Activated T-cell treated with anti-CD3 and anti-CD28 coated beads, Interleukin-2, amount 50 U/mL, for 72 hours (primary cell): ENCODE measurements at regions not wholly inside any gene's neighbourhood (a gene's known extent, or its start where the extent isn't known, plus 50 kb on each side); places are given as distances from the start of the nearest gene placed in this dataset.
A peak's percentile ranks its signal among the peaks of the same experiment; 100 is the strongest.
"Not testable (repeated sequence)": the region's sequence is repeated elsewhere in the genome, so short reads cannot be mapped to it uniquely, and the experiment has no call there.

Experiments
- ATAC-seq, 2 donors: fragments of 150-1000 bp; cut with Tn5 transposase; replicated peaks in 1 of 2; 2 replicates each; pipeline ENCODE4 v1.10.0; 2021; ENCODE audit warnings: moderate library complexity in 2 of 2, mild to moderate bottlenecking in 1 of 2
- DNase-seq, 2 donors: peaks; one replicate each; pipeline ENCODE4 v3.0.0; 2021 to 2022; ENCODE audit warnings: mixed read lengths in 1 of 2
- H3K27ac Mint-ChIP-seq: one replicate; pipeline ENCODE4 v1.8.0; 2022; ENCODE audit warnings: mild to moderate bottlenecking, moderate library complexity, mixed read lengths
- H3K27me3 Mint-ChIP-seq: one replicate; pipeline ENCODE4 v1.8.0; 2022; ENCODE audit warnings: low read depth, mixed read lengths
- H3K36me3 Mint-ChIP-seq, 2 donors: one replicate each; pipeline ENCODE4 v1.8.0; 2022; ENCODE audit warnings: mixed read lengths in 2 of 2, mild to moderate bottlenecking in 1 of 2; ENCODE audit not compliant: insufficient read depth in 2 of 2
- H3K4me1 Mint-ChIP-seq: one replicate; pipeline ENCODE4 v1.8.0; 2022; ENCODE audit warnings: low read depth, mixed read lengths
- H3K4me3 Mint-ChIP-seq, 2 donors: one replicate each; pipeline ENCODE4 v1.8.0; 2022; ENCODE audit warnings: mild to moderate bottlenecking in 2 of 2, mixed read lengths in 2 of 2, moderate library complexity in 2 of 2
- H3K9me3 Mint-ChIP-seq, 2 donors: one replicate each; pipeline ENCODE4 v1.8.0; 2022; ENCODE audit warnings: mixed read lengths in 2 of 2

GRCh38 chr14:106380740-106381139 lies 854.4 kb downstream of the TMEM121 start:
- Mint-ChIP-seq H3K4me1 (peaks cover 9% of the 10 kb centered on the region), H3K9me3 (no peaks in the 10 kb centered on the region), H3K36me3 (no peaks in the 10 kb centered on the region), H3K27me3 (peaks cover 17% of the 10 kb centered on the region), H3K4me3 (no peak overlapping the region), H3K27ac (no peak overlapping the region)
- peak in 1 of 2 donors; percentile 55 for ATAC-seq
- no peak for DNase-seq

GRCh38 chr14:106389186-106389585 lies 862.8 kb downstream of the TMEM121 start:
- peaks cover 11% of the 10 kb centered on the region for H3K27me3 Mint-ChIP-seq
- ATAC-seq, result not testable (repeated sequence)

GRCh38 chr14:106390401-106390800 lies 864.0 kb downstream of the TMEM121 start:
- H3K4me1 Mint-ChIP-seq, result peaks cover 36% of the 10 kb centered on the region
- H3K27ac Mint-ChIP-seq, result no peak overlapping the region
- H3K27me3 Mint-ChIP-seq, result peaks cover 11% of the 10 kb centered on the region
- ATAC-seq, result no peak
- no peak for DNase-seq
- no peaks in the 10 kb centered on the region for H3K9me3 Mint-ChIP-seq
- no peak overlapping the region for H3K4me3 Mint-ChIP-seq
- H3K36me3 Mint-ChIP-seq, result no peaks in the 10 kb centered on the region

More at GRCh38 chr14:106389186-106389585, 862.8 kb downstream of the TMEM121 start:
- peak in 1 of 2 donors; percentile 17 for DNase-seq
- not testable (repeated sequence) for H3K9me3 Mint-ChIP-seq, H3K36me3 Mint-ChIP-seq, H3K4me3 Mint-ChIP-seq, H3K27ac Mint-ChIP-seq
- peaks cover 29% of the 10 kb centered on the region for H3K4me1 Mint-ChIP-seq

- Mint-ChIP-seq H3K9me3 (no peaks in the 10 kb centered on the region), H3K27me3 (peaks cover 11% of the 10 kb centered on the region), H3K4me3 (no peak overlapping the region), H3K36me3 (no peaks in the 10 kb centered on the region), H3K4me1 (peaks cover 41% of the 10 kb centered on the region), H3K27ac (no peak overlapping the region)
- no peak for DNase-seq
- ATAC-seq, result no peak
These were observed 864.6 kb downstream of the TMEM121 start for GRCh38 chr14:106390947-106391346.

GRCh38 chr14:106393742-106394141 lies 867.4 kb downstream of the TMEM121 start:
- peaks cover 59% of the 10 kb centered on the region for H3K4me1 Mint-ChIP-seq

GRCh38 chr14:106395456-106396050 lies 869.2 kb downstream of the TMEM121 start:
- ATAC-seq, result peak; percentile 83 to 90

More at GRCh38 chr14:106393742-106394141, 867.4 kb downstream of the TMEM121 start:
- DNase-seq, result no peak
- H3K4me3 Mint-ChIP-seq, result no peak overlapping the region
- peaks cover 11% of the 10 kb centered on the region for H3K27me3 Mint-ChIP-seq
- H3K27ac Mint-ChIP-seq, result no peak overlapping the region
- H3K36me3 Mint-ChIP-seq, result no peaks in the 10 kb centered on the region
- H3K9me3 Mint-ChIP-seq, result no peaks in the 10 kb centered on the region
- ATAC-seq, result no peak

GRCh38 chr14:106396999-106397398 lies 870.6 kb downstream of the TMEM121 start:
- Mint-ChIP-seq H3K27me3 (no peaks in the 10 kb centered on the region), H3K9me3 (no peaks in the 10 kb centered on the region), H3K36me3 (no peaks in the 10 kb centered on the region), H3K4me3 (peak overlapping the region; percentile 48 to 66), H3K27ac (no peak overlapping the region), H3K4me1 (peaks cover 37% of the 10 kb centered on the region)
- ATAC-seq, result no peak
- DNase-seq, result no peak

More at GRCh38 chr14:106395456-106396050, 869.2 kb downstream of the TMEM121 start:
- Mint-ChIP-seq H3K27ac (peak overlapping the region; percentile 61), H3K4me3 (peak overlapping the region; percentile 68 to 86), H3K27me3 (peaks cover 7% of the 10 kb centered on the region), H3K36me3 (no peaks in the 10 kb centered on the region), H3K9me3 (no peaks in the 10 kb centered on the region), H3K4me1 (peaks cover 44% of the 10 kb centered on the region)
- DNase-seq, result peak; percentile 48 to 56

GRCh38 chr14:106398931-106399331 lies 872.5 kb downstream of the TMEM121 start:
- Mint-ChIP-seq H3K4me1 (peaks cover 33% of the 10 kb centered on the region), H3K4me3 (peak overlapping the region; percentile 49 to 70)
- ATAC-seq, result peak; percentile 6 to 72
- not testable (repeated sequence) for H3K9me3 Mint-ChIP-seq, H3K27me3 Mint-ChIP-seq, H3K27ac Mint-ChIP-seq, H3K36me3 Mint-ChIP-seq
- peak in 1 of 2 donors; percentile 67 for DNase-seq

GRCh38 chr14:106401316-106401715 lies 874.9 kb downstream of the TMEM121 start:
- H3K4me1 Mint-ChIP-seq, result peaks cover 16% of the 10 kb centered on the region
- not testable (repeated sequence) for H3K4me3 Mint-ChIP-seq, H3K36me3 Mint-ChIP-seq, H3K27me3 Mint-ChIP-seq, DNase-seq, H3K9me3 Mint-ChIP-seq, H3K27ac Mint-ChIP-seq, ATAC-seq

GRCh38 chr14:106410229-106410628 lies 883.8 kb downstream of the TMEM121 start:
- H3K36me3 Mint-ChIP-seq, H3K27ac Mint-ChIP-seq, H3K4me1 Mint-ChIP-seq, H3K4me3 Mint-ChIP-seq, H3K9me3 Mint-ChIP-seq, H3K27me3 Mint-ChIP-seq: not testable (repeated sequence)
- ATAC-seq (peak; percentile 39 to 43), DNase-seq (peak; percentile 59 to 65)

- H3K4me3 Mint-ChIP-seq, result no peak overlapping the region
- H3K36me3 Mint-ChIP-seq, result no peaks in the 10 kb centered on the region
- H3K27ac Mint-ChIP-seq, result no peak overlapping the region
- H3K9me3 Mint-ChIP-seq, result no peaks in the 10 kb centered on the region
- peaks cover 24% of the 10 kb centered on the region for H3K4me1 Mint-ChIP-seq
- DNase-seq, result no peak
- no peak for ATAC-seq
- peaks cover 15% of the 10 kb centered on the region for H3K27me3 Mint-ChIP-seq
These were observed 888.1 kb downstream of the TMEM121 start for GRCh38 chr14:106414464-106414863.

GRCh38 chr14:106417224-106418049 lies 891.1 kb downstream of the TMEM121 start:
- Mint-ChIP-seq H3K4me3 (no peak overlapping the region), H3K27ac (no peak overlapping the region), H3K36me3 (no peaks in the 10 kb centered on the region), H3K4me1 (peaks cover 17% of the 10 kb centered on the region), H3K27me3 (peaks cover 17% of the 10 kb centered on the region), H3K9me3 (no peaks in the 10 kb centered on the region)
- ATAC-seq (peak; percentile 93 to 96), DNase-seq (peak; percentile 99 to 100)

GRCh38 chr14:106419376-106419965 lies 893.1 kb downstream of the TMEM121 start:
- no peak for ATAC-seq

More at GRCh38 chr14:106419376-106419965, 893.1 kb downstream of the TMEM121 start:
- Mint-ChIP-seq H3K27me3 (peaks cover 36% of the 10 kb centered on the region), H3K9me3 (no peaks in the 10 kb centered on the region), H3K4me1 (peaks cover 17% of the 10 kb centered on the region), H3K27ac (peak overlapping the region; percentile 36), H3K4me3 (no peak overlapping the region), H3K36me3 (no peaks in the 10 kb centered on the region)
- DNase-seq, result no peak
